Ishikawa (cell line): ENCODE measurements at regions not wholly inside any gene's neighbourhood (a gene's known extent, or its start where the extent isn't known, plus 50 kb on each side); places are given as distances from the start of the nearest gene placed in this dataset.

ENCODE experiments used
- CEBPB ChIP-seq: IDR thresholded peaks from 2 replicates; pipeline ENCODE4 v1.6.1; 2012
- CREB1 ChIP-seq: IDR thresholded peaks from 2 replicates; pipeline ENCODE4 v1.6.1; 2012; ENCODE audit warnings: low read depth
- EGR1 ChIP-seq: IDR thresholded peaks from 2 replicates; pipeline ENCODE4 v1.6.1; 2012
- EP300 ChIP-seq: IDR thresholded peaks from 2 replicates; pipeline ENCODE4 v1.6.1; 2012; ENCODE audit warnings: borderline replicate concordance
- FOXM1 ChIP-seq: IDR thresholded peaks from 2 replicates; pipeline ENCODE4 v1.6.1; 2012; ENCODE audit warnings: low read depth, borderline replicate concordance
- MAX ChIP-seq: IDR thresholded peaks from 2 replicates; pipeline ENCODE4 v1.6.1; 2012
- NFIC ChIP-seq: IDR thresholded peaks from 2 replicates; pipeline ENCODE4 v1.6.1; 2012
- RAD21 ChIP-seq: IDR thresholded peaks from 2 replicates; pipeline ENCODE4 v1.6.1; 2012; ENCODE audit warnings: low read depth
- REST ChIP-seq: IDR thresholded peaks from 2 replicates; pipeline ENCODE4 v1.6.1; 2012; ENCODE audit warnings: low read depth, mild to moderate bottlenecking
- TAF1 ChIP-seq: IDR thresholded peaks from 2 replicates; pipeline ENCODE4 v1.6.1; 2012; ENCODE audit warnings: low read depth, mild to moderate bottlenecking
- TCF12 ChIP-seq: IDR thresholded peaks from 2 replicates; pipeline ENCODE4 v1.6.1; 2012; ENCODE audit warnings: low read depth
- TEAD4 ChIP-seq: IDR thresholded peaks from 2 replicates; pipeline ENCODE4 v1.6.1; 2012
- USF1 ChIP-seq: IDR thresholded peaks from 2 replicates; pipeline ENCODE4 v1.6.1; 2012
- YY1 ChIP-seq: IDR thresholded peaks from 2 replicates; pipeline ENCODE4 v1.6.1; 2012; ENCODE audit warnings: low read depth
- ZBTB7A ChIP-seq: IDR thresholded peaks from 2 replicates; pipeline ENCODE4 v1.6.1; 2012; ENCODE audit warnings: low read depth

DNA sequence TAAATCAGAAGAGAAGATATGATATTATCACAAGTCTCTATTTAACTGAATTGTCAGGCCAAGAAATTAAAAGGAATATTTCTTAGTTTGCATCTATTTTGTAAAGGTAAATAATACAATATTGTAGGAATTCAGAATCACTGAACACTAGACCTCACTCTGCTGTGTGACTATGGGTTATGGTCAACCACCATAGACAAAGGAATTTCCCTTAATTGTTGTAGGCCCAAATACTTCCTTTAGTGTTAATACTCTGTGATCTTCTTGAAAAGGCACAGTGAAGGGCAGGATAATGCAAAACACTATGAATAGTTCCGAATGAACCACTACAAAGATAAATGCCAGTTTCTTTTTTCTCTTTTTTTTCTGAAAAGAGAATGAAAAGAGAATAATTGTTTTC lies 162.3 kb downstream of the TUSC7 start:
- TF ChIP-seq EGR1 (no peak), FOXM1 (no peak), NFIC (no peak), EP300 (no peak), TEAD4 (no peak), CEBPB (no peak), REST (no peak), YY1 (no peak), TCF12 (no peak), CREB1 (no peak)

DNA sequence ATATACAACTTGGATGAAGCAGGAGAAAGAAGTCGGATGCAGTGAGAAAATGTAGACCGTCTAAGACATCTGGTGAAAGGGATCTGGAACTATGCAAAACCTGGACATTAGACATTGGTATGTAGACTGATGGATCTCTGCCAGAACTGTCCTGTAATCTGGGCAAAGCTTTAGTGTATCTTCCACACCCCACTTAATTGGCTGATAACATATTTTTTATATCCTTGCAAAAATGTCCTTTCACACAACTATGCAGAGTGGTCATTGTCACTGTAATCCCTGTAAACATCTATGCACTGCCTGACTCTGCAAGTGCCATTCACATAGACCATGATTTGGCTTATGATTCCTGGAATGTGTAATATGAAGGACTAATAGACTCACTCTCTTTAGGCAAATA lies 163.1 kb downstream of the TUSC7 start:
- no peak for TF ChIP-seq TCF12
- TF ChIP-seq RAD21: no peak
- no peak for TF ChIP-seq USF1
- no peak for TF ChIP-seq NFIC

DNA sequence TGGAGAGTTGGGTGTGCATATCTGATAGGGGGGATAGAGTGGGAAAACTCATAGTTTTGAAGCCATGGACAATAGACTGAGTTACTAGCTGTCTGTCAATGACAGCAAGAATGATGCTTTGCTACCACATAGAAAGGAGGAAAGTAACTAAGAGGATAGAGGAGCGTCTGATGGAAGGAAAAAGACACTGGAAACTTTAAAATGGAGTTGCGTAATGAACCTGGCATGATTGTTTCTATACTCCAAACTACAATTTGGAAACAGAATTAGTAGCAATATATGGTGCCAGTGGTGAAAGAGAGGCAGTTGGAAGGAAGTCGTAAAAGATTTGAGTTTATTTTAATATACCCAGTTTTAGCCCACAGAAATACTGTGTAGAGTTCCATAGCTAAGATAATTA lies 163.6 kb downstream of the TUSC7 start:
- TF ChIP-seq NFIC: no peak
- no peak for TF ChIP-seq TAF1
- TF ChIP-seq EGR1: no peak
- TF ChIP-seq TCF12: no peak
- no peak for TF ChIP-seq USF1
- TF ChIP-seq FOXM1: no peak
- no peak for TF ChIP-seq MAX
- no peak for TF ChIP-seq CEBPB
- no peak for TF ChIP-seq YY1

DNA sequence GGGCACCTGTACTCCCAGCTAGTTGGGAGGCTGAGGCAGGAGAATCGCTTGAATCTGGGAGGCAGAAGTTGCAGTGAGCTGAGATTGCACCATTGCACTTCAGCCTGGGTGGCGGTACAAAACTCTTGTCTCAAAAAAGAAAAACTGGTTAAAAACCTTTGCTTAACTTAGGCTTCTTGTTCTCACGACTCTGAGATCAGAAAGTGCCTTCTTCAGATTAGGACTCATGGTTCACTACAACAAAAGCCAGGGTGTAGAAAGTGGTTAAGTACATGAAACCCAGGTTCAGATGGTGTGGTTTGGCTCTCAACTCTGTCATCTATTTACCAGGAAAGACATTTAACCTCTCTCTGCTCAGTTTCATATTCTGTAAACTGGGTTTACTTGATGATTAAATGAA lies 168.4 kb downstream of the TUSC7 start:
- TF ChIP-seq RAD21 (no peak), EP300 (no peak)

DNA sequence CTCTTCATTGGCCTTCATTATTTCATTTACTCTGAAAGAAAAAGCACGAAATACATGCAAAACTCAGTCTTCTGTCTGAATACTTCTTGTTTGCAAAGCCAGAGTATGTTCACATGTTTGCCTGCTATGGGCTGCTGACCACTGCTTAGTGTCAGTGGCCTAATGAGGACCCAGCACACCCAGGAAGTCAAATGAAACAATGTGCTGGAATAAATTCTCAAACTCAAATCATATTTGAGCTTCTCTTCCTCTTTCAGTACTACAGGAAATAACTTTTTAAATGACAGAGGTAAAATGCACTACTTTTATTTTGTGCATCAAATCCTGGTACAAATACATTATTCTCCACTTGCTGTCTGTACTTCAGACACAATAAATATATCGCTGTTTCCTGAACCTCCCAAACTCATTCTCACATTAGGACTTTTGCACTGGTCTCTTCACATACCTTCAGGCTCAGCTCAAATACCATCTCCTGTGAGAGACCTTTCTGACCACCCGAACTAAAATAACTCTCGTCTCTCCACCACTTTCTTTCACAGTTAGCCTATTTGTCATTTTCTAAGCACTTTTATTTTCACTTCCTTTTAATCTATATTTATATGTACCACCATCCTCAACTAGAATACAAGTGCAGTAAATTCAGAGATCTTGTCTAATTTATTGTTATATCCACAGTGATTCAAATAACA lies 176.8 kb downstream of the TUSC7 start:
- TF ChIP-seq RAD21 (no peak), FOXM1 (no peak), CEBPB (no peak), TEAD4 (no peak), MAX (no peak), TAF1 (no peak), REST (no peak), EGR1 (no peak), EP300 (no peak), NFIC (no peak), CREB1 (no peak), ZBTB7A (no peak), USF1 (no peak), TCF12 (no peak)

GRCh38 chr3:116896116-116896515 lies 186.5 kb downstream of the TUSC7 start:
- no peak for TF ChIP-seq EP300
- TF ChIP-seq TEAD4: no peak
- no peak for TF ChIP-seq MAX
- TF ChIP-seq REST: no peak
- no peak for TF ChIP-seq ZBTB7A
- no peak for TF ChIP-seq TCF12
- TF ChIP-seq TAF1: no peak
- no peak for TF ChIP-seq RAD21
- TF ChIP-seq YY1: no peak
- no peak for TF ChIP-seq FOXM1
- no peak for TF ChIP-seq CREB1
